Activated naive CD4-positive, alpha-beta T cell treated with anti-CD3 and anti-CD28 coated beads, Interleukin-2, amount 50 U/mL, for 16 hours (primary cell): ENCODE measurements at regions not wholly inside any gene's neighbourhood (a gene's known extent, or its start where the extent isn't known, plus 50 kb on each side); places are given as distances from the start of the nearest gene placed in this dataset.
"Not testable (repeated sequence)": the region's sequence is repeated elsewhere in the genome, so short reads cannot be mapped to it uniquely, and the experiment has no call there.

ENCODE experiments used
- DNase-seq: peaks from one replicate; pipeline ENCODE4 v3.0.0-alpha.2; 2020

GRCh38 chr13:19123502-19123901, 58.1 kb downstream of the TUBA3C start:
- no peak for DNase-seq

- DNase-seq: no peak
Measured at GRCh38 chr13:19117913-19118739, 63.5 kb downstream of the TUBA3C start.

GRCh38 chr13:19109225-19109624, 72.4 kb downstream of the TUBA3C start:
- DNase-seq: not testable (repeated sequence)

GRCh38 chr13:19103140-19103539, 78.5 kb downstream of the TUBA3C start:
- no peak for DNase-seq

DNA sequence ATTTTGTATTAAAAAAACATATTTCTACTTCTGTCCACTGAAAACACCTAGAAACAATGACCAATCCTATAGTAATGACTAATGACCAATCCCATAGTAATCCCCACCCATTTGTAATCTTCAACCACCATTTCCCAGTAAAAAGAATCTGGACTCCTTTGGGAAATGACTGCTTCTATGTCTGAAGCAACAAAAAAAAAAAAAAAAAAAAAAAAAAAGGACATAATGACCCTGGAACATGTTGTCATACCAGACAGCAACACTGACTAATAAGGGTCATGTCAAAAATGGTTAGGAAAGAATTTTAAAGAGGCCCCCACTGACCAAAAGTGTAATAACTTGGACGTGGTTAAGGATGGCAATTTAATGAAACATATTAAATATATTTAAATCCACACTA, 88.3 kb downstream of the TUBA3C start:
- DNase-seq: no peak

- no peak for DNase-seq
Measured at GRCh38 chr13:19090495-19090894, 91.1 kb downstream of the TUBA3C start.

DNA sequence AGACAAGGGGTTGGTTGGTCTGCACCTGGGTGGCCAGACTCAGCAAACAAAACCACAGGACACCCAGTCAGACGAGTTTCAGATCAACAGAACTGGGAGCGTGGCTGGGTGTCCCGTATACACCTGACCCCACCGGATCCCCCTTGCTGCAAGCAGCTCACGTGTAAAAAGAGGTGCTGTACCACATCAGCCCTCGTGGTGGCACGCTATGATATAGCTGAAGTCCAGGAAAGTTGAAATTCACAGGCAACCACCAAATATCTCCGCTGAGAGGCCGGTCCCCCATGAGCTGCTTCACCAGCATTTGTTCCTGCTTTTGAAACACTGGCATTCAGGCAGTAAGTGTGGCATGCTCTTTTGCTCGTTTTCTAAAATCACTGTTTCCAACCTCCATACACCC, 92.3 kb downstream of the TUBA3C start:
- DNase-seq: no peak

GRCh38 chr13:19088416-19088815, 93.2 kb downstream of the TUBA3C start:
- no peak for DNase-seq

- no peak for DNase-seq
Measured at GRCh38 chr13:19085876-19086275, 95.7 kb downstream of the TUBA3C start.

DNA sequence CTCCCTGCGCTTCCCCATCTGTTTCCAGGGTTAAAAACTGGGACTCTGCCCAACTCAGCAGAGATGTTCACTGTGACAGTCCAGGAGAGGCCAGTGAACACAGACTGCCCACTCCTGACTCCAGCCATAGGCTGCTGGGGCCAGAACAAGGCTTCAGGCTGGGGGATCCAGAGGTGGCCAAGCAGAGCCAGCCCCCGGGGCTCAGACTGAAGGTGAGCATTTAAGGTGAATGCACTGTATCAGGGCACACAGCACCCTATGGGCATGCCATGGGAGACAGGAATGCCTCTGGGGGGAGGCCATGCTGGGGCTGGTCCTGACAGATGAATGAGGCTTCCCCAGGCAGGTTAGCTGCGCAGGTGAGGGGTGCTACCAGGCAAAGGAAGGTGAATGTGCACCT, 96.4 kb downstream of the TUBA3C start:
- no peak for DNase-seq

DNA sequence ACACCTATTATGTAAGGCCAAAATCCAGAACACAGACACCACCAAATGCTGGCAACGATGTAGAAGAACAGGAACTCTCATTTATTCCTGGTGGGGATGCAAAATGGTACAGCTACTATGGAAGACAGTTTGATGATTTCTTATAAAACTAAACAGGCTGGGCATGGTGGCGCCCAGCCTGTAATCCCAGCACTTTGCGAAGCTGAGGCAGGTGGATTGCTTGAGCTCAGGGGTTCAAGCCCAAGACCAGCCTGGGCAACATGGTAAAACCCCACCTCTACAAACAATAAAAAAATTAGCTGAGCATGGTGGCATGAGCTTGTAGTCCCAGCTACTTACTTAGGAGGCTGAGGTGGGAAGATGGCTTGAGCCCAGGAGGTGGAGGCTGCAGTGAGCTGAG, 98.3 kb downstream of the TUBA3C start:
- DNase-seq: no peak

- DNase-seq: no peak
Measured at GRCh38 chr13:19075418-19075817, 106.2 kb downstream of the TUBA3C start.

DNA sequence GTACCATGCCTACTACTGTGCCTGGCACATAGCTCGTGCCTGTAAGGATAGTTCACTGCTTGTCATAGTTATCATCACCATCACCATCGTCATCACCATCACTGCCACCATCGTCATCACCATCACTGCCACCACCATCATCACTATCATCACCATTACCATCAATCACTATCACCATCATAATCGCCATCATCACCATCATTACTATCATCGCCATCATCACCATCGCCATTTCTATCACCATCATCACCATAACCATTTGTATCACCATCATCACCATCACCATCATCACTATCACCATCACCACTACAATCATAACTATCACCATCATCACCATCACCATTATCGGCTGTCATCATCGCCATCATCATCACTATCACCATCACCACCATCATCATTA, 107.1 kb downstream of the TUBA3C start:
- DNase-seq: no peak

DNA sequence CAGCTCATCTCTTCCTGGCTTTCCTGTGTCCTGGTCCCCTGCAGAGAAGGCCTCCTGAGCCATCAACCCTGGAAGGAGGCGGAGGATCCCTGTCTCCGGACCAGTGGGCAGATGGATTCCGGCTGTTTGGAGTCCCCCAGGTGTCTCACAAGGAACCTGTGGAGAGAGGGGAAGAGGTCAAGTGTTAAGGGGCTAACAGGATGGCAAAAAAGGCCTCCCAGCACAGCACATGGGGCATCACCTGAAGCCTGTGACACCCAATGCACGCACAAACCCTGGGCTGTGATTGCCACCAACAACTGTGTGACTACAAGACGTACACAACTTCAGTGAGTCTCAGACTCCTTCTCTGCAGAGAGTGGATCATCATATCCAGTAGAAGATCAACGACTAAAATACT, 107.5 kb downstream of the TUBA3C start:
- not testable (repeated sequence) for DNase-seq

DNA sequence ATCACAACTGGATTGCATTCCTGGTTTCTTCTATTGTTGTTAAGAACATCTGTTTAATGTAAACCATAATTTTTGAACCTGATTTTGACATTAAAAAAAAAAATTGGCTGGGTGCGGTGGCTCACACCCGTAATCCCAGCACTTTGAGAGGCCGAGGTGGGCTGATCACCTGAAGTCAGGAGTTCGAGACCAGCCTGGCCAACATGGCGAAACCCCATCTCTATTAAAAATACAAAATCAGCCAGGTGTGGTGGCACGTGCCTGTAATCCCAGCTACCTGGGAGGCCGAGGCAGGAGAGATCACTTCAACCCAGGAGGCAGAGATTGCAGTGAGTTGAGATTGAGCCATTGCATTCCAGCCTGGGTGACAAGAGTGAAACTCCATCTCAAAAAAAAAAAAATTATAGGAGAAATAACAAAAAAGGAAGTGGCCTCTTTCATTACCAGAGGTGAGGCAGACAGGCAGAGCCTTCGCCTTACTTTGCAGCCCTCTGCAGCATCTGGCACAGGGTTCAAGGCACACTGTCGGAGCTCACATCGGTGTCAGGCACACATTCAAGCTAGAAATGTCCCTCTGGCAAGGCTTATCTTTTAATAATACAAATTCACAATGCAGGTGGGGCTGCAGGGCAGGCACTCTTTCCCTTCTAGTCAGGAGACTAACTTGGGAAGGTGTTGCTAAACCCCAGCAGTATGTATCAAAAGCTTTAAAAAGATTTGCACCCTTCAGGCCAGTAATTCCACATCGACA, 108.5 kb downstream of the TUBA3C start:
- DNase-seq: not testable (repeated sequence)

- DNase-seq: no peak
Measured at GRCh38 chr13:19072543-19072942, 109.1 kb downstream of the TUBA3C start.

DNA sequence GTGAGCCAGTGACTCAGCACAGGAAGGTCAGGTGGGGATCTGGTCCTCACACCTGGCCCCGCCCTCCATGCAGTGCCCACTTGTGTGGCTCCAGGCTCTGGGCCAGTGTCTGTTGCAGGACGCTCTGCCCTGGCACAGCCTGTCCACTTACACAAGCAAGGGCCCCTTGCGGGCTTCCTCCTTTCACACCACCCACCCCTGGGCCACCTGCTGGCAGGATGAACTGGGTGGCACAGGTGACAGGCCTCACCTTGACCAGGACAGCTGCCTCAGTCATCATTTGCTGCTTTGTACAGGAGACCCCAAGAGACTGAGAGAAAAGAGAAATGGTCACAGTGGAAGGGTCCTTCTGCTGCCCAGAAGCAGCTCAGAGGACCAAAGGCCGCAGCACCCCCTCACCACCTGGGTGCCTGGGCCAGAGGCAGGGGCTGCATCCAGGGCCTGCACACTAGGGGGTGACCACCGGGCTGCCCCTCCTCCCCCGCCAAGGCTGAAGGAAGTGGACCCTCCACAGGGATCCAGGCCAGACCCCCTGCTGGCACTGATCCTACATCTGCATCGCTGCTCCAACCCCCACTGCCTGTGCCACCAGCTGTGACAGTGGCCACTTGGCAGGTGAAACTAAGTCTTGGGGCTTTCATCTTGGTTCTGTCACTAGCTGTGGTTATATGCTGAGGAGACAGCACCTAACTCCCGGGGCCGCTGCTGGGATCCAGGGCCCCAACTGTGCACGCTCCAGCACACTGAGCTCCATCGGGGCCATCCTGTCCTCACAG, 110.3 kb downstream of the TUBA3C start:
- DNase-seq: no peak

GRCh38 chr13:19070398-19070735, 111.3 kb downstream of the TUBA3C start:
- no peak for DNase-seq

DNA sequence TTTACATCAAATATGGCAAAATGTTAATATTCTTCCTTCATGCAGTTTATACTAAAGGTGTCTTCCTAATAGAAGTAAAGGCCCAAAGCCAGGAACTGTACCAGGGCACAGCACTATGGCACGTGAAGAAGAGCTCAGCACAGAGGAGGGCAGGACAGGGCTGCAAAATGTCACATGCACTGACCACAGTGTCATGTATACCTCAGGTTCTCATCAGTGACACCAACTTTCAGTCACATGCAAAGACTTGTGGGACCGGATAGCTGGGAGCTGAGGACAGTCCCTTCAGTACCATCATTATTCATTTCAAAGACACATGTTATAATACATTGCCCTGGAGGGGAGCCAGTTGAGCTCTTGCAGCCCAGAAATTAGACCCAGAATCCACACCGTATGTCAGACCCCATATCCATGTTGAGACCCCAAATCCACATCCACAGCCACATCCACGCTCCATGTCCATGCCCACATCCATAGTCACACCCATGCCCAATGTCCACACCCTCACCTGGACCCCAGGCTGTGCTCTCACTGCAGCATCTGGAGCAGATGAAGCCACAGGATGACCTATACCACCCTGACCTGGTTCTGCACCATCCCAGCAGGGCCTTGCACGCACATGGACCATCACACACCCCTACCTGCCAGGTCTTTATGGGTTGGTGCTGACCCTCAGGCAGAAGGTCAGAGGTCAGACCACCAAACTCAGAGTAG, 111.8 kb downstream of the TUBA3C start:
- DNase-seq: no peak

DNA sequence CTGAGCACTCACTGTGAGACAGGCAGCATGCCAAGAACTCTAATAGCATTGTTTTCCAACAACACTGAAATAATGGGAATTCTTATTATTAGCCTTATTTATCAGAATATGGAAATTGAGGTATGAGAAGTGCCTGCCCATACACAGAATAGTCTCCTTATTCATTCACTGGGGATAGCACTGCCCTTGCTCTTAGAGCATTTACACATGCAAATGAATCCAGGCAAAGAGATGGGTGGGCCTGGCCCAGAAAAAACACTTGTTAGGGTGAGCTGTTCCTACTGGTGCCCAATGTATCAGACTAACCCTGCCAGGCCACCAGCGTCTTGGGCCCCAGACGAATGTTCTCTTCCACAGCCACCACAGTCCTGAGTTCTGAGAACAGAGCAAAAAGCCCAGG, 112.9 kb downstream of the TUBA3C start:
- DNase-seq: no peak

GRCh38 chr13:19067767-19068166, 113.9 kb downstream of the TUBA3C start:
- DNase-seq: no peak

GRCh38 chr13:19062801-19063200, 118.8 kb downstream of the TUBA3C start:
- DNase-seq: no peak

DNA sequence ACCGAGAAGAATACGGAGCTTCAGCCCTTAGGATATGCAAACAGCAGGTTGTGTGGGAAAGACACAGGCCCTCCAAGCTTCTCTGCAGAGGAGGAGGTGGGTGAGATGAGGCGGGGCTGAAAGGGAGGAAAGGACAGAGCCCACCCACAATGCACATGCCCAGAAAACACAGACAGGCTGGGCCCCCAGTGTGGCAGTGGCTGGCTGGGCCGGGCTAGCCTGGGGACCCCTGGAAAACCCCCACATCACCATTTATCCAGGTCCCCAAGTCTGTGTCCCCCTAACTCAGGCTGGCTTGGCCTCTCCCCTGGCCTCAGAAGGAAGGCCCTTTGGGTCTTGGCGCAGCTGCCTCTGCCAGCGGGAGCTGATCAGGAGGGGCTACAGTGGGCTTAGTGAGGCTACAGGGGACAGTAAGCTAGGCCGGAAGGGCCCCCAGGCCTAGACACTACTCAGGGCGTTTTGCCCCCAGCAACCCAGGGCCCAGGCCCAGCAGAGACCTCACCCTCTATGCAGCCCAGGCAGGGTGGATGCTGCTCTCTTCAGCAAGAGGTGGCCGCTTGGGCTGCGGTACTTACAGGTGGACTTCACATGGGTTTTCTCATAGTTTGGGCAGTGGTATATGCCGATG, 119.5 kb downstream of the TUBA3C start:
- no peak for DNase-seq
